ENCODE measurements at regions not wholly inside any gene's neighbourhood (a gene's known extent, or its start where the extent isn't known, plus 50 kb on each side); places are given as distances from the start of the nearest gene placed in this dataset.

- Histone ChIP-seq H3K23ac (ENCODE audit: low read length in 2 of 2) (no peak overlapping the region), H2AFZ (ENCODE audit: low read depth, low read length) (no peak overlapping the region), H3K9me3 (ENCODE audit: control insufficient read depth, low read length) (no peaks in the 10 kb centered on the region), H4K8ac (ENCODE audit: low read length) (no peak overlapping the region), H3K4ac (ENCODE audit: low read depth in 1 of 2, low read length in 2 of 2) (no peak overlapping the region), H2BK5ac (ENCODE audit: low read depth, low read length, poor library complexity, severe bottlenecking) (no peak overlapping the region), H2AK5ac (ENCODE audit: low read length, severe bottlenecking) (no peak overlapping the region), H3K4me1 (ENCODE audit: control insufficient read depth, insufficient read depth, low read depth, low read length) (no peaks in the 10 kb centered on the region), H3K18ac (ENCODE audit: low read depth in 1 of 2, low read length in 2 of 2) (no peak overlapping the region), H3K36me3 (ENCODE audit: control insufficient read depth in 1 of 2, insufficient read depth in 2 of 2, low read depth in 1 of 2, low read length in 2 of 2) (no peaks in the 10 kb centered on the region), H2BK15ac (ENCODE audit: low read depth, poor library complexity, severe bottlenecking) (no peak overlapping the region), H3K4me2 (ENCODE audit: low read length, poor library complexity, severe bottlenecking) (no peak overlapping the region), H4K91ac (ENCODE audit: low read length) (no peak overlapping the region), H3K9ac (ENCODE audit: low read length) (no peak overlapping the region), H3K79me1 (replicated peaks; ENCODE audit: low read length, poor library complexity, severe bottlenecking) (no peaks in the 10 kb centered on the region), H2BK120ac (ENCODE audit: low read depth, low read length) (no peak overlapping the region), H2BK12ac (ENCODE audit: low read length in 2 of 2) (no peak overlapping the region), H3K4me3 (ENCODE audit: insufficient read depth in 1 of 2, low read depth in 1 of 2, low read length in 2 of 2) (no peak overlapping the region), H3K14ac (ENCODE audit: low read length in 2 of 2) (no peak overlapping the region), H3K27me3 (ENCODE audit: control insufficient read depth in 1 of 2, insufficient read depth in 1 of 2, low read length in 2 of 2) (no peaks in the 10 kb centered on the region), H3K27ac (ENCODE audit: low read length, poor library complexity, severe bottlenecking) (no peak overlapping the region)
- no peak for DNase-seq
- 83% methylated on average over 1 of the region's 3 CpGs for WGBS
Measured at GRCh38 chr9:104260004-104260403, 165.9 kb downstream of the SMC2 start.

GRCh38 chr9:104263942-104264341, 169.8 kb downstream of the SMC2 start:
- no peak overlapping the region for H2BK12ac ChIP-seq (ENCODE audit: low read length in 2 of 2)
- H3K79me1 ChIP-seq (replicated peaks; ENCODE audit: low read length, poor library complexity, severe bottlenecking): no peaks in the 10 kb centered on the region
- DNase-seq: no peak
- no peak overlapping the region for H3K14ac ChIP-seq (ENCODE audit: low read length in 2 of 2)
- no peak overlapping the region for H3K18ac ChIP-seq (ENCODE audit: low read depth in 1 of 2, low read length in 2 of 2)
- no peak overlapping the region for H3K4me2 ChIP-seq (ENCODE audit: low read length, poor library complexity, severe bottlenecking)
- no peak overlapping the region for H4K91ac ChIP-seq (ENCODE audit: low read length)
- H4K8ac ChIP-seq (ENCODE audit: low read length): no peak overlapping the region
- H3K9ac ChIP-seq (ENCODE audit: low read length): no peak overlapping the region
- no peak overlapping the region for H2AFZ ChIP-seq (ENCODE audit: low read depth, low read length)
- no peak overlapping the region for H3K23ac ChIP-seq (ENCODE audit: low read length in 2 of 2)
- H3K36me3 ChIP-seq (ENCODE audit: control insufficient read depth in 1 of 2, insufficient read depth in 2 of 2, low read depth in 1 of 2, low read length in 2 of 2): no peaks in the 10 kb centered on the region
- 53% methylated on average over 2 of the region's 2 CpGs for whole genome bisulfite sequencing
- no peaks in the 10 kb centered on the region for H3K4me1 ChIP-seq (ENCODE audit: control insufficient read depth, insufficient read depth, low read depth, low read length)
- H3K4ac ChIP-seq (ENCODE audit: low read depth in 1 of 2, low read length in 2 of 2): no peak overlapping the region
- H3K9me3 ChIP-seq (ENCODE audit: control insufficient read depth, low read length): no peaks in the 10 kb centered on the region
- no peak overlapping the region for H3K27ac ChIP-seq (ENCODE audit: low read length, poor library complexity, severe bottlenecking)
- H2BK5ac ChIP-seq (ENCODE audit: low read depth, low read length, poor library complexity, severe bottlenecking): no peak overlapping the region
- H2AK5ac ChIP-seq (ENCODE audit: low read length, severe bottlenecking): no peak overlapping the region
- no peak overlapping the region for H3K4me3 ChIP-seq (ENCODE audit: insufficient read depth in 1 of 2, low read depth in 1 of 2, low read length in 2 of 2)
- no peaks in the 10 kb centered on the region for H3K27me3 ChIP-seq (ENCODE audit: control insufficient read depth in 1 of 2, insufficient read depth in 1 of 2, low read length in 2 of 2)
- no peak overlapping the region for H2BK15ac ChIP-seq (ENCODE audit: low read depth, poor library complexity, severe bottlenecking)
- no peak overlapping the region for H2BK120ac ChIP-seq (ENCODE audit: low read depth, low read length)

GRCh38 chr9:104264431-104264830, 170.3 kb downstream of the SMC2 start:
- no peak overlapping the region for H2AFZ ChIP-seq (ENCODE audit: low read depth, low read length)
- no peak overlapping the region for H4K8ac ChIP-seq (ENCODE audit: low read length)
- H3K4me3 ChIP-seq (ENCODE audit: insufficient read depth in 1 of 2, low read depth in 1 of 2, low read length in 2 of 2): no peak overlapping the region
- no peak overlapping the region for H2BK15ac ChIP-seq (ENCODE audit: low read depth, poor library complexity, severe bottlenecking)
- no peak overlapping the region for H3K14ac ChIP-seq (ENCODE audit: low read length in 2 of 2)
- no peaks in the 10 kb centered on the region for H3K27me3 ChIP-seq (ENCODE audit: control insufficient read depth in 1 of 2, insufficient read depth in 1 of 2, low read length in 2 of 2)
- no peak overlapping the region for H3K4ac ChIP-seq (ENCODE audit: low read depth in 1 of 2, low read length in 2 of 2)
- no peaks in the 10 kb centered on the region for H3K36me3 ChIP-seq (ENCODE audit: control insufficient read depth in 1 of 2, insufficient read depth in 2 of 2, low read depth in 1 of 2, low read length in 2 of 2)
- H3K18ac ChIP-seq (ENCODE audit: low read depth in 1 of 2, low read length in 2 of 2): no peak overlapping the region
- no peak overlapping the region for H2BK12ac ChIP-seq (ENCODE audit: low read length in 2 of 2)
- no peaks in the 10 kb centered on the region for H3K4me1 ChIP-seq (ENCODE audit: control insufficient read depth, insufficient read depth, low read depth, low read length)
- no peak overlapping the region for H2BK5ac ChIP-seq (ENCODE audit: low read depth, low read length, poor library complexity, severe bottlenecking)
- H2BK120ac ChIP-seq (ENCODE audit: low read depth, low read length): no peak overlapping the region
- no peak for DNase-seq
- H3K9ac ChIP-seq (ENCODE audit: low read length): no peak overlapping the region
- WGBS: no CpG with 5 or more reads among the region's 1 CpG
- no peak overlapping the region for H3K27ac ChIP-seq (ENCODE audit: low read length, poor library complexity, severe bottlenecking)
- H2AK5ac ChIP-seq (ENCODE audit: low read length, severe bottlenecking): no peak overlapping the region
- H4K91ac ChIP-seq (ENCODE audit: low read length): no peak overlapping the region
- H3K4me2 ChIP-seq (ENCODE audit: low read length, poor library complexity, severe bottlenecking): no peak overlapping the region
- H3K79me1 ChIP-seq (replicated peaks; ENCODE audit: low read length, poor library complexity, severe bottlenecking): no peaks in the 10 kb centered on the region
- no peaks in the 10 kb centered on the region for H3K9me3 ChIP-seq (ENCODE audit: control insufficient read depth, low read length)
- no peak overlapping the region for H3K23ac ChIP-seq (ENCODE audit: low read length in 2 of 2)

- Histone ChIP-seq H2BK5ac (ENCODE audit: low read depth, low read length, poor library complexity, severe bottlenecking) (no peak overlapping the region), H3K79me1 (replicated peaks; ENCODE audit: low read length, poor library complexity, severe bottlenecking) (no peaks in the 10 kb centered on the region), H2BK15ac (ENCODE audit: low read depth, poor library complexity, severe bottlenecking) (no peak overlapping the region), H3K27me3 (ENCODE audit: control insufficient read depth in 1 of 2, insufficient read depth in 1 of 2, low read length in 2 of 2) (no peaks in the 10 kb centered on the region), H2AFZ (ENCODE audit: low read depth, low read length) (no peak overlapping the region), H3K9ac (ENCODE audit: low read length) (no peak overlapping the region), H3K14ac (ENCODE audit: low read length in 2 of 2) (no peak overlapping the region), H2BK120ac (ENCODE audit: low read depth, low read length) (no peak overlapping the region), H4K8ac (ENCODE audit: low read length) (no peak overlapping the region), H3K4me2 (ENCODE audit: low read length, poor library complexity, severe bottlenecking) (no peak overlapping the region), H4K91ac (ENCODE audit: low read length) (no peak overlapping the region), H2AK5ac (ENCODE audit: low read length, severe bottlenecking) (no peak overlapping the region), H3K36me3 (ENCODE audit: control insufficient read depth in 1 of 2, insufficient read depth in 2 of 2, low read depth in 1 of 2, low read length in 2 of 2) (no peaks in the 10 kb centered on the region), H3K4me1 (ENCODE audit: control insufficient read depth, insufficient read depth, low read depth, low read length) (no peaks in the 10 kb centered on the region), H3K18ac (ENCODE audit: low read depth in 1 of 2, low read length in 2 of 2) (no peak overlapping the region), H3K27ac (ENCODE audit: low read length, poor library complexity, severe bottlenecking) (no peak overlapping the region), H3K4ac (ENCODE audit: low read depth in 1 of 2, low read length in 2 of 2) (no peak overlapping the region), H3K4me3 (ENCODE audit: insufficient read depth in 1 of 2, low read depth in 1 of 2, low read length in 2 of 2) (no peak overlapping the region), H3K23ac (ENCODE audit: low read length in 2 of 2) (no peak overlapping the region), H2BK12ac (ENCODE audit: low read length in 2 of 2) (no peak overlapping the region), H3K9me3 (ENCODE audit: control insufficient read depth, low read length) (no peaks in the 10 kb centered on the region)
- DNase-seq: no peak
Measured at GRCh38 chr9:104269374-104269773, 175.3 kb downstream of the SMC2 start.
